ENCODE measurements at regions not wholly inside any gene's neighbourhood (a gene's known extent, or its start where the extent isn't known, plus 50 kb on each side); places are given as distances from the start of the nearest gene placed in this dataset.

GRCh38 chr5:35294976-35295375 lies 64.7 kb upstream of the PRLR start (continued):
- TF ChIP-seq SIN3A (IDR thresholded peaks at IDR 0.05; ENCODE audit: borderline replicate concordance in 2 of 2, control insufficient read depth in 1 of 2, low read depth in 2 of 2, low read length in 2 of 2), result no peak

GRCh38 chr5:35294017-35294416 lies 63.7 kb upstream of the PRLR start:
- DNase-seq (ENCODE audit: extremely low read depth in 1 of 4, low spot score in 3 of 4) (no peak), FAIRE-seq (no peak), ATAC-seq (no peak)
- no peaks in the 10 kb centered on the region for H3K9me3 ChIP-seq (replicated peaks; ENCODE audit: control insufficient read depth, insufficient read depth, low read depth, low read length)
- 1% methylated on average over 6 of the region's 6 CpGs for WGBS (ENCODE audit: insufficient coverage, low coverage, missing lambda C conversion rate)
- H3K9ac ChIP-seq (ENCODE audit: insufficient read depth in 1 of 2, low read depth in 2 of 2, low read length in 2 of 2), result no peak overlapping the region
- no peak overlapping the region for H3K4me2 ChIP-seq (ENCODE audit: insufficient read depth, low read length)
- no peaks in the 10 kb centered on the region for H3K27me3 ChIP-seq (ENCODE audit: control insufficient read depth in 2 of 2, insufficient read depth in 2 of 2, low read length in 2 of 2)
- intact Hi-C loops (cut with micrococcal nuclease), result no loop called here
- no peak overlapping the region for H2AFZ ChIP-seq (ENCODE audit: low read depth, low read length)
- TF ChIP-seq ZBTB49 (CRISPR knock-in tag; IDR thresholded peaks at IDR 0.05; ENCODE audit: borderline replicate concordance) (no peak), POLR2H (tag; IDR thresholded peaks at IDR 0.05; ENCODE audit: low read depth) (no peak), XRCC4 (IDR thresholded peaks at IDR 0.05; ENCODE audit: extremely low read depth, insufficient read depth, insufficient read length) (no peak), NFE2L1 (tag; IDR thresholded peaks at IDR 0.05; ENCODE audit: borderline replicate concordance, low read depth) (no peak), POLR3G (IDR thresholded peaks at IDR 0.05; ENCODE audit: extremely low read depth, insufficient read length, insufficient replicate concordance) (no peak), GTF2A2 (tag; IDR thresholded peaks at IDR 0.05) (no peak), CHCHD3 (CRISPR knock-in tag; IDR thresholded peaks at IDR 0.05) (no peak)
- H3K27ac ChIP-seq (ENCODE audit: extremely low read depth, low read depth, low read length), result no peak overlapping the region
- H3K4me3 ChIP-seq, result no peak overlapping the region
- ChIA-PET CTCF (ENCODE audit: low intra/inter-chr PET ratio) (no interaction called here), POLR2A (no interaction called here)
- no peaks in the 10 kb centered on the region for H4K20me1 ChIP-seq (replicated peaks; ENCODE audit: control insufficient read depth, insufficient read depth, low read length)
- BruUV-seq (replicated peaks), result no TSS peak
- H3K36me3 ChIP-seq (ENCODE audit: control insufficient read depth, insufficient read depth, low read length), result no peaks in the 10 kb centered on the region
- in situ Hi-C loops (cut with MboI), result no loop called here
- no peaks in the 10 kb centered on the region for H3K4me1 ChIP-seq (replicated peaks in 1 of 2; ENCODE audit: control insufficient read depth in 2 of 2, insufficient read depth in 2 of 2, low read length in 2 of 2)
- H3K9me1 ChIP-seq (ENCODE audit: control insufficient read depth, insufficient read depth, low read length), result no peaks in the 10 kb centered on the region
- no peaks in the 10 kb centered on the region for H3K79me2 ChIP-seq (ENCODE audit: control insufficient read depth, insufficient read depth, low read length)
